HepG2 (cell line): ENCODE measurements at regions not wholly inside any gene's neighbourhood (a gene's known extent, or its start where the extent isn't known, plus 50 kb on each side); places are given as distances from the start of the nearest gene placed in this dataset.
A peak's percentile ranks its signal among the peaks of the same experiment; 100 is the strongest.

Experiments
- ATAC-seq: fragments of 200-7000 bp; cut with Tn5 transposase; 3 replicates; pipeline ENCODE4 v1.9.1; 2020; ENCODE audit warnings: mild to moderate bottlenecking, moderate library complexity
- BruUV-seq: library from RNA; stranded (reverse); fragments of 400-500 nt; replicated peaks from 2 replicates; lab custom pipeline; 2021; lab: Mats Ljungman, UMichigan
- CTCF ChIA-PET: fragments of 300-600 bp; formaldehyde crosslinking; extraction: SDS; loops from one replicate; lab custom pipeline; 2021; ENCODE audit warnings: low total read pairs, inconsistent platforms, low intra/inter-chr PET ratio; lab: Yijun Ruan, JAX
- POLR2A ChIA-PET: fragments of 350-600 bp; sonication (Branson Sonifier 250); formaldehyde crosslinking; loops from one replicate; lab custom pipeline; 2020; ENCODE audit warnings: antibody characterized with exemption, inconsistent platforms; lab: Yijun Ruan, JAX
- DNase-seq: peaks from one replicate; pipeline ENCODE4 v3.0.0-alpha.2; 2015; ENCODE audit warnings: low spot score
- FAIRE-seq: peaks from 3 replicates; lab custom pipeline; 2011; peaks lifted over from hg19 to GRCh38; lab: Jason Lieb, UNC
- H2AFZ ChIP-seq: one replicate; pipeline ENCODE4 v1.6.1; 2011; ENCODE audit warnings: low read length, inconsistent platforms
- H3K27ac ChIP-seq: fragments of 300-600 bp; 3 replicates; pipeline ENCODE4 v1.8.0; 2011; ENCODE audit warnings: mixed run types, mild to moderate bottlenecking, mixed read lengths, low read length, inconsistent platforms; ENCODE audit not compliant: insufficient read depth; ENCODE audit errors: extremely low read length
- H3K27me3 ChIP-seq, 2 experiments: fragments of 200-600 bp in 1 of 2; 2 replicates in 1 of 2; 3 replicates in 1 of 2; pipeline versions ENCODE4 v1.6.0 to v1.8.0; 2011; ENCODE audit warnings: low read length in 2 of 2, mild to moderate bottlenecking in 2 of 2, moderate library complexity in 2 of 2, inconsistent platforms in 1 of 2; ENCODE audit not compliant: insufficient read depth in 2 of 2, control insufficient read depth in 1 of 2
- H3K36me3 ChIP-seq, 2 experiments: fragments of 200-600 bp in 1 of 2; replicated peaks in 1 of 2; 2 replicates in 1 of 2; 3 replicates in 1 of 2; pipeline versions ENCODE4 v1.5.1 to v1.8.0; 2011; ENCODE audit warnings: low read length in 2 of 2, inconsistent platforms in 1 of 2; ENCODE audit not compliant: insufficient read depth in 2 of 2, control insufficient read depth in 1 of 2
- H3K4me1 ChIP-seq: 2 replicates; pipeline ENCODE4 v1.5.1; 2012; ENCODE audit warnings: low read length, inconsistent platforms; ENCODE audit not compliant: insufficient read depth
- H3K4me2 ChIP-seq: 2 replicates; pipeline ENCODE4 v1.6.0; 2011; ENCODE audit warnings: low read depth, low read length, inconsistent platforms
- H3K4me3 ChIP-seq, 3 experiments: fragments of 200-600 bp in 1 of 3; sonication (generic), shearing (Covaris generic) in 1 of 3; replicated peaks in 1 of 3; 2 replicates each; pipeline ENCODE4 v1.5.1; 2011 to 2016; ENCODE audit warnings: low read length in 3 of 3, inconsistent platforms in 2 of 3, low read depth in 2 of 3, mild to moderate bottlenecking in 2 of 3, control low read depth in 1 of 3, mixed read lengths in 1 of 3; ENCODE audit not compliant: insufficient read depth in 1 of 3
- H3K79me2 ChIP-seq: one replicate; pipeline ENCODE4 v1.6.1; 2011; ENCODE audit warnings: low read length, inconsistent platforms; ENCODE audit not compliant: insufficient read depth
- H3K9ac ChIP-seq: 2 replicates; pipeline ENCODE4 v1.6.0; 2011; ENCODE audit warnings: mild to moderate bottlenecking, low read depth, low read length, inconsistent platforms; ENCODE audit not compliant: insufficient read depth
- H3K9me3 ChIP-seq: 2 replicates; pipeline ENCODE4 v1.5.1; 2012; ENCODE audit warnings: mild to moderate bottlenecking, low read length
- H4K20me1 ChIP-seq: 2 replicates; pipeline ENCODE4 v1.6.0; 2011; ENCODE audit warnings: inconsistent platforms, mild to moderate bottlenecking, low read length, moderate library complexity; ENCODE audit not compliant: insufficient read depth
- ELF3 ChIP-seq: IDR thresholded peaks from 2 replicates; pipeline ENCODE4 v1.6.1; 2016; ENCODE audit warnings: missing genetic modification reagents, missing compliant biosample characterization
- FOXJ3 ChIP-seq: sonication (generic); formaldehyde crosslinking; IDR thresholded peaks from 2 replicates; pipeline ENCODE4 v1.4.0; 2020; ENCODE audit warnings: missing genetic modification reagents, mild to moderate bottlenecking, borderline replicate concordance
- HMG20B ChIP-seq: conservative IDR thresholded peaks from 2 replicates; pipeline ENCODE4 v1.6.1; 2016; ENCODE audit warnings: missing genetic modification reagents, missing compliant biosample characterization
- NCOA2 ChIP-seq: sonication (generic); formaldehyde crosslinking; IDR thresholded peaks from 2 replicates; pipeline ENCODE4 v1.8.0; 2022; ENCODE audit warnings: inconsistent platforms
- NFE2 ChIP-seq: sonication (generic); formaldehyde crosslinking; IDR thresholded peaks from 2 replicates; pipeline ENCODE4 v1.4.0; 2020; ENCODE audit warnings: missing genetic modification reagents
- NFKB2 ChIP-seq: sonication (generic); formaldehyde crosslinking; IDR thresholded peaks from 2 replicates; pipeline ENCODE4 v1.4.0; 2020; ENCODE audit warnings: missing genetic modification reagents, borderline replicate concordance
- XRCC5 ChIP-seq: fragments of 200-400 bp; formaldehyde crosslinking; optimal IDR thresholded peaks from 2 replicates; pipeline ENCODE3; 2017; ENCODE audit warnings: mild to moderate bottlenecking, low read length
- YEATS4 ChIP-seq: sonication (generic); formaldehyde crosslinking; IDR thresholded peaks from 2 replicates; pipeline ENCODE4 v1.4.0; 2020; ENCODE audit warnings: missing genetic modification reagents, borderline replicate concordance
- ZFP36 ChIP-seq: fragments of 150-350 bp; IDR thresholded peaks from 2 replicates; pipeline ENCODE4 v1.6.1; 2018; ENCODE audit warnings: borderline replicate concordance, low read length, low read depth; ENCODE audit not compliant: partially characterized antibody
- ZNF124 ChIP-seq: sonication (generic); formaldehyde crosslinking; IDR thresholded peaks from 2 replicates; pipeline ENCODE4 v1.4.0; 2020; ENCODE audit warnings: missing genetic modification reagents
- ZNF543 ChIP-seq: sonication (generic); formaldehyde crosslinking; IDR thresholded peaks from 2 replicates; pipeline ENCODE4 v1.4.0; 2020; ENCODE audit warnings: mild to moderate bottlenecking, missing genetic modification reagents
- ZNF777 ChIP-seq: sonication (generic); formaldehyde crosslinking; IDR thresholded peaks from 2 replicates; pipeline ENCODE4 v1.4.0; 2020; ENCODE audit warnings: missing genetic modification reagents
- WGBS: methylation state at CpG from one replicate; pipeline ENCODE4 v1.1.6; 2017; ENCODE audit warnings: low lambda C conversion rate; 5-methylcytosine and 5-hydroxymethylcytosine counted together
- in situ Hi-C: cut with HindIII; loops from 2 replicates; pipeline ENCODE4 v1.10.0; 2017; ENCODE audit warnings: low pct_unique_long_range_greater_than_20kb; ENCODE audit not compliant: extremely low pct_ligation_motif_present
- intact Hi-C: fragments of 100-400 bp; cut with micrococcal nuclease; formaldehyde crosslinking; loops from one replicate; pipeline ENCODE4 v1.10.0; 2022; ENCODE audit not compliant: unreplicated experiment
- TF ChIP-seq, protein P1 (sequence below): sonication (generic); formaldehyde crosslinking; IDR thresholded peaks from 2 replicates; pipeline ENCODE4 v1.8.0; 2022; ENCODE audit warnings: missing genetic modification reagents, mild to moderate bottlenecking, inconsistent platforms, borderline replicate concordance
- TF ChIP-seq, protein P2 (sequence below): sonication (generic); formaldehyde crosslinking; conservative IDR thresholded peaks from 2 replicates; pipeline ENCODE4 v1.8.0; 2022; ENCODE audit warnings: mild to moderate bottlenecking, moderate library complexity, missing genetic modification reagents
- TF ChIP-seq, protein P3 (sequence below): sonication (generic); formaldehyde crosslinking; IDR thresholded peaks from 2 replicates; pipeline ENCODE4 v1.8.1; 2022; ENCODE audit warnings: mild to moderate bottlenecking, missing genetic modification reagents
- TF ChIP-seq, protein P4 (sequence below): sonication (generic); formaldehyde crosslinking; IDR thresholded peaks from 2 replicates; pipeline ENCODE4 v1.4.0; 2020; ENCODE audit warnings: missing genetic modification reagents

DNA sequence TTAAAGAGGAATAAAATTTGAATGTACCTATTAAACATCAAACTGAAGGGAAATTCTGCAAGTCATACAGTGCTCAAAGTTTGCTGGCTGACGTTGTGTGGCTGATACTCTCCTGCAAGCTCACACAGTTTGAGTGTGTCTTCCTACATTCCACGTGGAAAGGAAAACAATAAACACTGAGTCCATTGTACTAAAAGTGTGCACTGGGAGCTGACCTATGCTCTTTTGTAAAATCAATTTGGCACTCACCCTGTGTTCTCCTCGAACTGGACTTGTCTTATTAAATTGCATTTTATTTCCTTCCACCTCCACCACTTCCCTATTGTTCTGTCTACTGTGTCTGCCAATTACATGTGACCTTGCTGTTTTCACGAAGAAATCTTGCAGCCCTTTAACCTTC is 458.0 kb downstream of the CPS1 start (continued):
- TF ChIP-seq ZFP36 (no peak), NFE2 (CRISPR knock-in tag) (peak; percentile 54; the same call in 1 of the 2 replicates), NCOA2 (CRISPR knock-in tag) (peak; percentile 65), NFKB2 (CRISPR knock-in tag) (no peak), ZNF124 (0 out of 2 replicates have a peak, but pooled peaks have one; percentile 47), ZNF777 (CRISPR knock-in tag) (no peak)
- TF ChIP-seq, protein P1, sequence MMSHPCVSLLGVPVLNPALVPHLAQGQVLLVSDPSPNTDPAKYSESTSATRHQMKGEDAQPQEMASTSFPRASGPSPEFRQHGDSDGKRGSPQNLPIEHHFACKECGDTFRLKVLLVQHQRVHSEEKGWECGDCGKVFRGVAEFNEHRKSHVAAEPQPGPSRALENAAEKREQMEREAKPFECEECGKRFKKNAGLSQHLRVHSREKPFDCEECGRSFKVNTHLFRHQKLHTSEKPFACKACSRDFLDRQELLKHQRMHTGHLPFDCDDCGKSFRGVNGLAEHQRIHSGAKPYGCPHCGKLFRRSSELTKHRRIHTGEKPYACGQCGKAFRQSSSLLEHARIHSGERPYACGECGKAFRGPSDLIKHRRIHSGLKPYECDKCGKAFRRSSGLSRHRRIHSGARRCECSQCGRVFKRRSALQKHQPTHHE (CRISPR knock-in tag): no peak
- TF ChIP-seq, protein P2, sequence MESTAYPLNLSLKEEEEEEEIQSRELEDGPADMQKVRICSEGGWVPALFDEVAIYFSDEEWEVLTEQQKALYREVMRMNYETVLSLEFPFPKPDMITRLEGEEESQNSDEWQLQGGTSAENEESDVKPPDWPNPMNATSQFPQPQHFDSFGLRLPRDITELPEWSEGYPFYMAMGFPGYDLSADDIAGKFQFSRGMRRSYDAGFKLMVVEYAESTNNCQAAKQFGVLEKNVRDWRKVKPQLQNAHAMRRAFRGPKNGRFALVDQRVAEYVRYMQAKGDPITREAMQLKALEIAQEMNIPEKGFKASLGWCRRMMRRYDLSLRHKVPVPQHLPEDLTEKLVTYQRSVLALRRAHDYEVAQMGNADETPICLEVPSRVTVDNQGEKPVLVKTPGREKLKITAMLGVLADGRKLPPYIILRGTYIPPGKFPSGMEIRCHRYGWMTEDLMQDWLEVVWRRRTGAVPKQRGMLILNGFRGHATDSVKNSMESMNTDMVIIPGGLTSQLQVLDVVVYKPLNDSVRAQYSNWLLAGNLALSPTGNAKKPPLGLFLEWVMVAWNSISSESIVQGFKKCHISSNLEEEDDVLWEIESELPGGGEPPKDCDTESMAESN (CRISPR knock-in tag): no peak
- TF ChIP-seq, protein P3, sequence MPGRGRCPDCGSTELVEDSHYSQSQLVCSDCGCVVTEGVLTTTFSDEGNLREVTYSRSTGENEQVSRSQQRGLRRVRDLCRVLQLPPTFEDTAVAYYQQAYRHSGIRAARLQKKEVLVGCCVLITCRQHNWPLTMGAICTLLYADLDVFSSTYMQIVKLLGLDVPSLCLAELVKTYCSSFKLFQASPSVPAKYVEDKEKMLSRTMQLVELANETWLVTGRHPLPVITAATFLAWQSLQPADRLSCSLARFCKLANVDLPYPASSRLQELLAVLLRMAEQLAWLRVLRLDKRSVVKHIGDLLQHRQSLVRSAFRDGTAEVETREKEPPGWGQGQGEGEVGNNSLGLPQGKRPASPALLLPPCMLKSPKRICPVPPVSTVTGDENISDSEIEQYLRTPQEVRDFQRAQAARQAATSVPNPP (CRISPR knock-in tag): no peak
- TF ChIP-seq, all 625 proteins: peak for 74

DNA sequence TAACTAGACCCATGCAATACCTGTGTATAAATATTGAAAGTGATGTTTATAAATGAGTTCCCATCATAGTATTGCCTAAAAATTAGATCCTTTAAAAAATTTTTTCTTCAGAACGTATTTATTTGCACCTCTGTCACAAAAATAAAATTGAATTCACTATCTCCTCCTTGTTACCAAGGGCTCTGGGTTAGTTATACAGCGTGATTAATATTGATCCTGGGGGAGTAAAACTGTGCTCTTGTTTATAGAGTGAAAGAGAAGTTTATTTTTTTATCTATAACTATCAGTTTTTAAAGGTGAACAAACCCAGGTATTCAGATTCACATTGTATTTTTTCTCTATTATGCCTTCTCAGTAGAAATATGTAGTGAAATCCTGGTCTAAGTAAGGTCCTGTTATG is 458.5 kb downstream of the CPS1 start:
- CTCF ChIA-PET: no interaction called here
- no peak for DNase-seq
- Histone ChIP-seq H4K20me1 (no peaks in the 10 kb centered on the region), H3K9ac (no peak overlapping the region), H3K36me3 (no peaks in the 10 kb centered on the region), H3K4me3 (no peak overlapping the region), H3K9me3 (no peaks in the 10 kb centered on the region), H3K27me3 (no peaks in the 10 kb centered on the region), H3K79me2 (no peaks in the 10 kb centered on the region), H3K27ac (no peak overlapping the region), H3K4me2 (peak overlapping the region; percentile 50; the same call in 1 of the 2 replicates), H3K4me1 (peaks cover 19% of the 10 kb centered on the region), H2AFZ (no peak overlapping the region)
- ATAC-seq: no peak
- no peak for FAIRE-seq
- POLR2A ChIA-PET: no interaction called here
- intact Hi-C loops: loop anchor here (2.0 to 5.0 kb wide), 2 partner anchors 18 to 48 kb away; no protein-coding TSS in a partner anchor
- in situ Hi-C loops: no loop called here
- 26% methylated on average over 2 of the region's 2 CpGs for WGBS
- no TSS peak for BruUV-seq
- TF ChIP-seq FOXJ3 (CRISPR knock-in tag): no peak
- TF ChIP-seq ZNF543 (CRISPR knock-in tag): no peak
- TF ChIP-seq YEATS4 (CRISPR knock-in tag): no peak
- TF ChIP-seq HMG20B (CRISPR knock-in tag): no peak
- no peak for TF ChIP-seq ELF3 (CRISPR knock-in tag)
- TF ChIP-seq, protein P4, sequence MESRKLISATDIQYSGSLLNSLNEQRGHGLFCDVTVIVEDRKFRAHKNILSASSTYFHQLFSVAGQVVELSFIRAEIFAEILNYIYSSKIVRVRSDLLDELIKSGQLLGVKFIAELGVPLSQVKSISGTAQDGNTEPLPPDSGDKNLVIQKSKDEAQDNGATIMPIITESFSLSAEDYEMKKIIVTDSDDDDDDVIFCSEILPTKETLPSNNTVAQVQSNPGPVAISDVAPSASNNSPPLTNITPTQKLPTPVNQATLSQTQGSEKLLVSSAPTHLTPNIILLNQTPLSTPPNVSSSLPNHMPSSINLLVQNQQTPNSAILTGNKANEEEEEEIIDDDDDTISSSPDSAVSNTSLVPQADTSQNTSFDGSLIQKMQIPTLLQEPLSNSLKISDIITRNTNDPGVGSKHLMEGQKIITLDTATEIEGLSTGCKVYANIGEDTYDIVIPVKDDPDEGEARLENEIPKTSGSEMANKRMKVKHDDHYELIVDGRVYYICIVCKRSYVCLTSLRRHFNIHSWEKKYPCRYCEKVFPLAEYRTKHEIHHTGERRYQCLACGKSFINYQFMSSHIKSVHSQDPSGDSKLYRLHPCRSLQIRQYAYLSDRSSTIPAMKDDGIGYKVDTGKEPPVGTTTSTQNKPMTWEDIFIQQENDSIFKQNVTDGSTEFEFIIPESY: no peak
- TF ChIP-seq XRCC5: no peak
